GM21786 (cell line): ENCODE measurements at regions not wholly inside any gene's neighbourhood (a gene's known extent, or its start where the extent isn't known, plus 50 kb on each side); places are given as distances from the start of the nearest gene placed in this dataset.

Source experiments
- ATAC-seq: cut with Tn5 transposase; IDR thresholded peaks from one replicate; pipeline ENCODE4 v1.9.1; 2021; ENCODE audit not compliant: unreplicated experiment

GRCh38 chr20:41952166-41952565 lies 334.0 kb upstream of the CHD6 start:
- no peak for ATAC-seq

DNA sequence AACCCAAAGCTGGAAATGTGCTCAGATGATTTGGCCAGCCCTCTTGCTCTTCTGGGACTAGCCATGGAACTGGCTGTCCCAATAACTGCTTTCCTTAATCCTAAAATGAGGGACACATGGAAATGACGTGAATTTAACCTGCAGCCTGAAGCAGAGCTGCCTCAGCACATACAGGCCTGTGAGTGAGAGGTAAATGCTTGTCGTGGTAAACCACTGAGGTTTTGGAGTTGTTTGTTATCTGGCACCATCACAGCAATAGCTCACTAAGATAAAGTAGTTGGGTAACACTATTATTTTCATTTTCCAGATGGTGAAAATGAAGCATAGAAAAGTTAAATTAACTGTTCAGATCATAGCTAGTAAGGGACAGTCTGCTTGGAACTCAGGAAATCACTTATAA lies 333.4 kb upstream of the CHD6 start:
- no peak for ATAC-seq

DNA sequence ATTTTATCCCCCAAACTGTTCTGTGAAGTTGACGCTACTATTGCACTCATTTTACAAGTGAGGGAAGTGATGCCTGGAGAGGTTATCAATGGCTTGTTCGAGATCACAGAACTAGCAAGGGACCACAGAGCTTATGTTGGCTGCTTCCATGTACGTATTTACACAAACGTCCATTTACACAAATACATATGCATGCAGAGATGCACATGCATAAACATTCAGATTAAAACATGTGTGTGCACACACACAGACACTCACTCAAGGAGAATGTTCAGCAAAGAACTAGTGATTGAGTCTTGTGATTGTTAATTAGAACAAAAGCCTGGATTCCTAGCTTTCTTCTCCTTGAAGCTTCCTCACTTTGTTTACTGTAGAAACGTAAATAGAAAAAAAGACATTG lies 321.5 kb upstream of the CHD6 start:
- ATAC-seq, result no peak

DNA sequence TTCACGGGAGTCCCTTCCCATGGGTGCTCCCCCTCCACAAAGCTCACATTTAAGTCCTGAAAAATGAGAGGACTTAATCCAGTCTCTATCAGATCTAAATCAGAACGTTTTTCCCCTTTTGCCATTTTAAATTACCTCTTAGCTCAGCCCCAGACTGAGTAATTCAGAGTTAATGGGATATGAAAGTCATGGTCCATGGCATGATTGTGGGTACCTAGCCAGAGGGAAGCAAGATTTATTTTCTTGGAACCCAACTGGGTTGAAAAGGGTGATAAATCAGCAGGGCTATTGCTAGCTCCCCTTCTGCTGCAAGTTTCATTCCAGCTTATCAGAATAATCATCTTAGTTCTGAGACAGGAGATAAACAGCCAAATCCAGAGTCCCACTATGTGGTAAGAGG lies 320.2 kb upstream of the CHD6 start:
- no peak for ATAC-seq

- ATAC-seq, result no peak
Measured at GRCh38 chr20:41935259-41935791, 317.1 kb upstream of the CHD6 start.

- ATAC-seq, result no peak
Measured at GRCh38 chr20:41932431-41932830, 314.3 kb upstream of the CHD6 start.

DNA sequence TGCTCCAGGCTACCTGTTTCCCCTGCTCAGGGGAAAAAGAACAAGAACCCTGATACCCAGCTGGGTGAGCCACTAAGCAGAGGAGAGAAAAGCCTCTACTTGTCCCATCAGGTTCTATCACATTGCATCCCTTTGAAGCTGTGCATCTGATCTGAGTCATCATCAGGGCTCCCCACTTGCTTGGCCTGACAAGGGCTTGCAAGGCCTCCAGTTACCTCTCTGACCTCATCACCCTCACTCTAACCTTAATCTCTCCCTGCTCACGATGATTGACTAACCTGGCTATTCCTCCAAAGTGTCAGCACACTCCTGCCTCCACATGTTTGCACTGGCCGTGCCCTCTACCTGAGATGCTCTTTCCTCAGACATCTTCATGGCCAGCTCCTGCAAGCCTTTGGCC lies 309.5 kb upstream of the CHD6 start:
- no peak for ATAC-seq

- ATAC-seq, result no peak
Measured at GRCh38 chr20:41927189-41927588, 309.0 kb upstream of the CHD6 start.

GRCh38 chr20:41925476-41925875 lies 307.3 kb upstream of the CHD6 start:
- ATAC-seq, result no peak

GRCh38 chr20:41923624-41924023 lies 305.4 kb upstream of the CHD6 start:
- no peak for ATAC-seq

DNA sequence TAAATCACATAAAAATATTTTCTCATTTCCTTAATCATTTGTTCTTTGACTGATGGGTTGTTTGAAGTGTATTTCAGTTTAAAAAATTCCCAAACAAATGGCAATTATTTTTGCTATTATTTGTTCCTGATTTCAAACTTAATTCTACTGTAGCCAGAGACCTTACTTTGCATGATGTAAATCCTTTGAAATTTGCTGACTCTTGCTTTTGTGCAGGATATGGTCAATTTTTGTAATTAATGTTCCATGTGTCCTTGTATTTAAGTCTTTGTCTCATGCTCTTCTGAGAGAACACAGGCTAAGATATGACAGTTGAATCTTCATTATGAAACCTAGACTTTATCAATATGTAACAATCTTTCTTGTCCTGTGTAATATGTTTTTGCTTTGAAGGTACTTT lies 295.0 kb upstream of the CHD6 start:
- no peak for ATAC-seq

GRCh38 chr20:41910558-41910957 lies 292.4 kb upstream of the CHD6 start:
- no peak for ATAC-seq

DNA sequence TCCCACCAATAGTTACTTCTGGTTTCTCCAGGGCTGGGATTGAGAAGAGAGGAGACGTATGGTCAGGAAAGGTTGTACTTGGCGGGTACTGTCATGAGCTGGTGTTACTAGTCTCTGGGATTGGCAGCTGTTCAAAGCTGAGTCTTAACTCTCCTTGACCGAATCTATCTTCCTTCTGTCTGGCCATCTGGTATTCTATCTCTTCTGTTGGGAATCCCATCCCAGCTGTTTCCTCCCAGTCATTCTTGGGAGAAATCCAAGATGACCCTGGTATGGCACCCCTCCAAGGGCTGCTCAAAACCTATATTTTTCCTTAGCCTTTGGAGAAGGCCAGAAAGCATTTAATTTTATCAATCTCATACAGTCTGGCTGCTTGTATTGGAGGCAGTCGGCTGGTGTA lies 287.0 kb upstream of the CHD6 start:
- no peak for ATAC-seq

DNA sequence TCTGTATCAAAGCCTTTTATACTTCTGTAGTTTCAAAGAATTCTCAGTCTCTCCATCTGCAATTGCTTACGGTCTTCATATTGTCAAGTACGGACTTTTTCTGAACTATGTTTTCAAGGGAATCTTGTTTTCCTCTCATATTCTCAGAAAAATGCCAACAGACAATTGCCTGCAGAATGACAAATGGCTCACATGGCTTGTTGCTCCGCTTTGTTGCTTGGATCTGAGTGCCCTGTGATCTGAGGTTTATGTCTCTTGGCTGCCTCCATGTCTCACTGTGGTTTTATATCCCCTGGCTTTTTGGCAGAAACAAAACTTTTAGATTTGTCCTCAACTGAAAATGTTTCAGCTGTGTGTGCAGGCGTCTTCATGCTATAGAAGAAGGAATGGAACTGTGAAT lies 285.4 kb upstream of the CHD6 start:
- no peak for ATAC-seq

- no peak for ATAC-seq
Measured at GRCh38 chr20:41902346-41902745, 284.2 kb upstream of the CHD6 start.

DNA sequence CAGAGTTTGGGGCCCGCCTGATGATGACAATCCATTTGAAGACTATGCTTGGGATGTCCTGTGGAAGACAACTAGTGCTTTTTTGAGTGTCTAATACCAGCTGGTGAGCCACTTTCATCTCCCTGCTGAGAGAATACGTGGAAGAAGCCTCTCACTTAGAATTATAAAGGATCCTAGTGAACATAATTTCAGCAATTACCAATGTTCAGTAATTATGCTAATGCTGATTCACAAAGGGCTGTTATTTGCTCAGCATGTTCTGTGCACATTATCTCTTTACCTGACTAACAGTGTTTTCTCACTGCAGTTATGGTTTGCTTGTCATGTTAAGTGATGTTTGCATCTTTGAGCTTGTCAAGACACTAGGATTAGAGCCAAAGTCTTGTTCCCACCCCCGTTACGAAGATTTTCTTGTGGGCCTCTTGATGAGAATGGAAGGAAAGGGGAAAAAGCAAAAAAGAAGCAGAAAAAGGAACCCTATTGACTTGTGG lies 282.1 kb upstream of the CHD6 start:
- ATAC-seq, result no peak

GRCh38 chr20:41897708-41898107 lies 279.5 kb upstream of the CHD6 start:
- no peak for ATAC-seq

DNA sequence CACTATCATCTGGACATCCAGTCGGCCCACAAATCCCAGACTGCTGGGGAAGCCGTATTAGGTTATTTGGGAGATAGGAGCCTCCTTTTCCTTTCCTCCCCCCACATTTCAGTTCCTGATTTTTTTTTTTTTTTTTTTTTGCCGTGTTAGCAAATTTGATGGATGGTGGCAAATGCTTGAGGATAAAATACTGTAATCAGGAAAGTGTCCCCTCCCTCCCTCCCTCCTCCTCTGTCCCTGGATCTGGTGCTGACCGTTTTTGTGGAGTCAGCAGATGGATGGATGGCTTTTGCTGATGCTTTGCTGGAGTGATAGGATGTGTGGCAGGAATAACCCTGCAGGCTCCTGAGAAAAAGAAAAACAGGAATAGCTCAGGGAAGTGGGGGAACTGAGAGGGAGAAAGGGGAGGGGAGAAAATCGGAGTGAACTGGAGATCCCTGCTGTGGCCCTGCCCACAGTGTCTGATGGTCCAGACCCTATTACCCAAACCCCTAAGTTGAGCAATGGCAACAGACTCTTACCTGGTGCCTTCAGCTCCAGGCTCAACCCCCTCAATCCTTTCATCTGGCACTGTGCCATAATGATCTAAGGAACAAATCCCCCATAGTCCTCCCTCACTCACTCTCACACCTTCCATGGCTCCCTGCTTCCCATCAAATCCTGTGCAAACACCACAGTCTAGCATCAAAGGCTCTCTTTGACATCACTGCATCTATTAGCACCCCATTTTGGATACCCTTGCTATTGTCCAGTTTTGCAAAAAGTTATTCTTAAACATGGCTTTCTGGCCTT lies 277.3 kb upstream of the CHD6 start:
- ATAC-seq, result no peak

DNA sequence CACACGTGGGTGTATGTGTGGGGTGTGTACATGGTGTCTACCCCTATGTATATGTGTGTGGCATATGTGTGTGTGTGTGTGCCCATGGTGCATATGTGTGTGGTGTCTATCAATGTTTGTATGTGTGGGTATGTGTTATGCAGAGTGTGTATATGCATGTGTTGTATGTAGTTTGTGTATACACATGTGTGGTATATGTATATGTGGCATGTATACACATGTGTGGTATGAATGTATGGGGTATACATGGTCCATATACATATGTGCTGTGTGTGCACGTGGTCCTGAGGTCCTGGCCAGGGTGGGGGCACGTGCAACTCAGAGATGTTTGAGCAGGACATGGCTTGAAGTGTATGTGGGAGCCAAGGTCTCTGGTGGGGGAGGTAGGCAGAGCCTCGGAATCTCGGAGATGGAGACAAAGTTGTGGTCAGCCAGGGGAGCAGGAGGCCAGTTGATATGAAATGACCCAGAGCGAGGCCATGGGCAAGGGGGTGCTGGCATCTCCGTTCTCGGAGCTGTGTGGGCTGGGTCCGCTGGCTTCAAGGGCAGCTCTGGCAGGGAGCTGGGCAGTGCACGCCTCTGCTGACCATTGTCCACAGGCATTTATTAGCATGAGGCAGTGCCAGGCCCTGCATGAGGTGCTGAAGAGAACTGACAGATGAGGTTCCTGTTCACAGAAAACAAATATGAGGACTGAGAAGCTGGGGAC lies 276.2 kb upstream of the CHD6 start:
- ATAC-seq, result no peak

DNA sequence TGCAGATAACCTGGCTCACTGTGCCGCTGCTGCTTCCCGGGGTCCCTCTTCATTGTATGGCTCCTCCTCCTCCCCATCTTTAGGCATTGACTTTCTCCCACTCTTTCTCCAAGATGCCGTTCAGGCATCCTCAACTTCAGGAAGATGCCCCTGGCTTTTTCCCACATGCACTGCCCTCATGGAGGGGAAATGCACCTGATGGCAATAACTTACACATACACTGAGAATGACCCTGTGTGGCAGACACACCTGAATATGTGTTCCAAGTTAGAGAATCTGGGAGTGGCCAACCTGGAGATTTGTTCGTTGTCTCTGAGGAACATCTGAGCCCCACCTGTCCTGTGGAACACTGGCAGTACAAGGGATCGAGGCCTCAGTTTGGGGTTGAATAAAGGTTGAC lies 273.9 kb upstream of the CHD6 start:
- no peak for ATAC-seq

DNA sequence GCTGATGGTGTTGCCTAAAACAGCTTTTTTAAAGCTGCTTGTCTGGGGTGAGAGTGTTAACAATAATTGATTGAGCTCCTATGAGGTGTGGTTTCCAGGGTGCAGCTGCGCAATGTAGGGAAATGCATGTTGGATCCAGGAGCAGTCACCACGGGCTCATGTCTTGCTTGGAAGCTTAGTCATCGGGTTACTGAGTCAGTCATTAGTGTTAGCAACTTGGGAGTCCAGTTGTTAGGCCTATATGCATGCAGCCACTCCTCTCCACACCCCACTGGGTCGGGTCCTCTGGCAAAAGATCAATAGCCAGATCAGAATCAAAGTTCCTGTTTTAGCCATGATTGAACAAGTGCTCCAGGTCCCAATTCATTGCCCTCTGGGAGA lies 271.7 kb upstream of the CHD6 start:
- no peak for ATAC-seq

DNA sequence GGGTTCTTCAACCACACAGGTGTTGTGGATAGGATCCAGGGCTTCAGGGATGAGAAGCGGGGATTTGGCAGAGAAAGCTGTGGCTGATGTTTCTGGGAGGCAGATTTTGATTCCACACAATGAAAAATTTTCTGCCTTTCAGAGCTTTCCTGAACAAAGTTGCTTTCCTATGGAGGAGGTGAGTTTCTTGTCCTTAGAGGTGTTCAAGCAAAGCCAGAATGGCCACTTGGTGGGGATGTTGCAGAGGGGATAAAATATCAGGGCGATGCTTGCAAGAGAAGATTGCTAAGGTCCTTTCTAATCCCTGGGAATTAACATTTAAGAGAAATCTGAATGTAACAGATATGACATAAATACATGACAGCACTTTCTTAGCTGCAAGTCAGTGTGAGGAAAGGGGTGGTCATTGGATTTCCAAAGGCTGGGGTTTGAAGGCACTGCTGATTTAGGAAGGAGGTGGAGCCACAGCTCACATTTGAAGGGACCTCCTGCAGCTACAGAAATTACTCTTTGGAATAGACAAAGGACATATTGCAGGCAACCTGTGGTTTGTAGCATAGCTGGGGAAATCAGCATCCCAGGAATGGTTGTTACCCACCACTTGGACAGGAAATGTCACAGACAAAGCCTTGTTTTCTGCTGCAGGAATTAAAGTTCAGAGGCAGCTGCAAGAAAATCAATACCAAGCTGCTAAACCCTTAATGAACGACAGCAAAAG lies 271.1 kb upstream of the CHD6 start:
- ATAC-seq, result no peak
